Ecto neural progenitor cell (in vitro differentiated cells): ENCODE measurements at regions not wholly inside any gene's neighbourhood (a gene's known extent, or its start where the extent isn't known, plus 50 kb on each side); places are given as distances from the start of the nearest gene placed in this dataset.

Experiments used
- DNase-seq: peaks from one replicate; pipeline ENCODE4 v3.0.0-alpha.2; 2018; ENCODE audit warnings: low spot score

DNA sequence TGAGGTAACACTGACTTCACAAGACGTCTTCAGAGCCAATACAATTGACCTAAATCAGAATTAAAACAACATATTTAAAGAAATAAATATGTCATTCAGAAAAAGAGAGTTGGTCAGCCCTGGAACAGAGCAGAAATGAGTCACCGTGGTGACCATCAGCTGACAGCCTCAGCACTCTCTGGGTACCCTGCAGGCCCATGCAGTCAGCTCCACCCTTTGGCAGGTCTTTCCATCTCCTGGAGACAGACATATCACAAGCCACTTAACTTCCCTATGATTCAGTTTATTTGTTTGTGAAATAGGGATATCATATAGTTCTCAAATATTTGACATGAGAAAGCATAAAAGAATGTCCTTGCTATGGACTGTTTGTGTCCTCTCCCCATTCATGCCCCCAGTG is 151.6 kb upstream of the MEF2C start:
- no peak for DNase-seq

DNA sequence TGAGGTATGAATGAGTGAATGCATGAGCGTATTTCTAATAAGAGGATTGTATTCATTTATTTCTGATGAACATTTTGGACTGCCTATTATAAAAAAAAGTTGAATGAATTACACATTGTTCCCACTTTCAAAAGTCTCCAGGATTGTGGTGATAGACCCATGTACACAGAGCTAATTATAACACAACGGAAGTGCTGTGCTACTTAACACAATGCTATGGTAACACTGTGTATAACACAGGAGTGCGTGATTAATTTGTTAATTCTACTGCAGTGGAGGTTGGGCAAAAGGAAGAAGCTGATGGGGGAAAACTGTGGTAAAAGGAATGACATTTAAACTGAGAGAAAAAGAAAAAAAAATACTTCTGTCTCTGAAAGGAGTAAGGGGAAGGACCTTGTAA is 147.8 kb upstream of the MEF2C start:
- DNase-seq, result no peak

DNA sequence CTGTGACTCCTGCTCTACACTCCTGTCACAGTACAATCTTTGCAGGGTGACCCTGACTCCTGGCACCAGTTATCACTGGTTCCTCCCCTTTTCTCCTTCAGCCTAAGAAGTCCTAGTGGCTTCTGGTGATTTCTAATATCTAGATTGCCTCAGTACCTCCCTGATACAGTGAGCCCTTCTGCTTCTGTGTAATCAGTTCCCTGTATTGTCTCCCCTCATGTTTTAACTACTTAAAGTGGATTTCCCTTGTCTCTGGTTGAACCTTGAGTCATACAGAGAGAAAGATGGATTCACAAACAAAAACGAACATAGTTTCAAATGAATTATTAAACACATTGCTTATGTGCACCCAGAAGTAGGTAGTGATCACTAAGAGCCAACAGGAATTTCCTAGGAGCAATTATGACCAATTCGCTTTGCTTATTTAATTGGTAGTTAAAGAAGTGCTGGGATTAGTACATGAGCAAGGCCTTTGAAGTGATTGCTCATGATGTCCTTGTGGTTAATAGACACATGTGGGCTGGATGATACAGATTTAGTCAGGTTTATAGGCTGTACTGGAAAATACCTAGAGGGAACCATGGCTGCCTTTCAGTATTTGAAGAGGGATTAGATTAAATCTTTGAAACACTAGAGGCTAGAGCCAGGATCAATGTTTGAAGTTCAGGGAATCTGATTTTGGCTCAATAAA is 145.8 kb upstream of the MEF2C start:
- no peak for DNase-seq

DNA sequence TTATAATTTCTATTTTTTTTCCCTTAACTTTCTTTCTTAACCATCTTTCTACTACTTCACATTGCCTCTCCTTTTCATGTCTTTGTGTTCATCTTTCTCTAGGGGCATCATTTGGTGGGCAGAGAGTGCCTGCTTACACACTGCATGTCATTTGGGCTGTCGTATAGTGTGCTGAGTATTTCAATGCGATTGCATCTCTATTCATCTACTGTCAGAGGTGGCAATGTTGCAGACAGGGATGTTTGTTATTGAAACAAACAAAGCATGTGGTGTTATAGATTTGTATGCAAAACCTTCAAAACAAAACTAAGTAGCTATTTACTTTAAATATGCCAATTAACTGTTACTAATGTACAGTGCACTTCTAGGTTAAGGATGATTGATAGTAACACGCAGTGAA is 141.1 kb upstream of the MEF2C start:
- DNase-seq, result no peak

DNA sequence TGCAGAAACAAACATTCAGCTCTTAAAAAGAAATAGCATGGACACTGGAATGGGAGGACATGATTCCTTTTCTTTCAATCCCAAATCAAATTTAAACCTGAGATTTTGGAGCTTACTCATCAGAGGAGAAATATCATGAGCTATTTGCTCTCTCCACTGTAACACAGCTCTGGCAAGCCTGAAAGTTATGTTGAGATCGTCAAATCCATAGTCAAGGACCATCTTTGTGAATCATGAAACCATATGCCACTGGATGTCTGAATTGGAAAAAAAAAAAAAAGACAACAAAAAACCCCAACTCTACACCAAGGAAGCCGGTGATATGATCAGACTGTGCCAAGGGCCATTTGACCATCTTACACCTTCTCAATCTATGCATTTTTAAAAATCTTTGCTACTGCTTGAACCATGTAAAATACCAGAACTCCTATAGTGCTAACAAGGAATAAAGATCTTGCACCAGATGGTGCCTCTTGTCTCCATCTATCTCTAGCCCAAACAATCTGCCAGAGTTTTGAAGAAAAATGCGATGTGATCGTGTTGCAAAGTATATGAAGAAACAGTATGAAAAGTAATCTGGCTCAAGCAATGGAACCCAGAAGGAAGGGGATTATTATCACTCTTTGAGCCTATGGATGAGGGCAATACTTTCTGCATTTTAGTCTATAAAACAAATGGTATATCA is 138.1 kb upstream of the MEF2C start:
- no peak for DNase-seq

DNA sequence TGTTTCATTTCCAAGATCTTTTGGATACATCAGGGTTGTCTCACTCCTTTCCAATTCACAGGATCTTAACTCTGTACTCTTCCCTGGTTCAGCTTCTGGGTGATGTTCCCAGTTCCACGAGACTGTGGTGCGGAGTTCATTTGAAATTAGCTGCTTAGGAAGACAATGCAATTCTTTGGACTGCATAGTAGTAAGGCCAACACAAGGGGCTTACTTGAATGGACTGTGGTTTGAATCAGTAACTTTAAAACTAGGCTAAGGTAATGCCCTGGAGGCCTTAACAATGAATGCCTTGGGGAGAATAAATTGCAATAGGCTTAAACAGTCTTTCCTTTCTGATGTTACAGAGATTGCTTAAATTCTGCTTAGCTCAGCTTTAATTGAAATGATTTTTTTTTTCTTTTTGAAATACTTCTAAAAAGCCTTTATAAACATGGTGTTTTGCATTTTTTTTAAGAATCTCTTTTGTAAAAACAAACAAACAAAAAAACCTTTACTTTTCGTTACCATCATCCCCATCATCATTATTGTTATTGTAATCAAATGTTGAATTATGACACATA is 133.8 kb upstream of the MEF2C start:
- no peak for DNase-seq

DNA sequence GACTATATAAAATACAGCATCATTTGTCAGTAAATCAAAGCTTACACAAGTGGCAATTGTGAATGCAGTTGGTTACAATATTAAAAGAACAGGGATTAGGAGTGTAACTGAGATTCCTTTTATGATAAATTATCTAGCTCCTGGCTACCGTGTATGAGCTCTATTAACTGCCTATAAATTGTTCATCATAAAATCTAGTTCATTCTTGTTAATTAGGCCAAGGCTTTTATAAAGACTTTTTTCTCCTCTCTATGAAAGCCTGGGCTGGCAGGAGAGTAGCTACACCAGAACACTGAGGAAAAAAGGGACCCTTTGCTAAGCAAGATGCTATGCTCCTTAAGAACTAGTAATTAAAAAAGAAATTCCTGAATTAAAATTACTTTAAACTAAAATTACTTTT is 132.4 kb upstream of the MEF2C start:
- DNase-seq, result no peak

DNA sequence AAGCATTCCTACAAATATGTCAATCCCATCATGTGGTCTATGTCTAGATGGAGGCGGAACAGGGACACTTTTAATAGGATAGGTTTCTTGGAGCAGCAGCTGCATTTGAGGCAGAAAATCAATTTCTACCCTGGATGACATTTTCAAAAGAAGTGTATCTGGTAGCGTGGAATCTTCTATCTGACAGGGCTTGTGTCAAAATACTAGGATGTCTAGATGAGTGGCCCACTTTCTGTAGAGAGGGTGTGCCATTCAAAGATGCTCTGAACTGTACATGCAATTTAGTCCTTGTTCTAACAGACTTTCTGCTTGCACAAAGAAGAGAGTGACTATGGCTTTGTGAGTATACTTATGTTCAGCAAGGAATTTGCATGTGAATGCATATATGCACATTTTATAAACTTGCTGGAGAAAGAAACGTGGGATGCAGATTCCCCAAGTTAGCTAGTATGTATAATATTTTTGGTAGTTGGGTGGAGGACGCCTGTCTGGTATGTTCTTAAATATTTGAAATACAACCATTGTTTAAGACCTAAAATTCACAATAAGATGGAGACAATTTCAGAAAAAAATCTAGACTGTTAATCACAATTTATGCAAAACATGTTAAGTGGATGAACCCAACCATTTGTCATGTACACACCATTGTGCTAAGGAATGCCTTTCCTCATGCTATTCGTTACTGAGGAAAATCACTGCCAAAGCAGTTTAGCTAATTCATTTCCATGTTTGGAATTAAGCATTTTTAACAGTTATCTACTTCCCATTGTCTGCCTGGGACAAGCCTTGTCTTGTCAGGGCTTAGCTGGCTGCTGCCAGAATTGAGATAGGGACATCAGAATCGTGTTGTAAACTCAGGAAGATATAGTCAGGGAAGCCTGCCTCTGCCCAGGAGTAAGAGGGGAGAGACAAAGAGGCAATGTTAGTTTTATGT is 129.1 kb upstream of the MEF2C start:
- DNase-seq, result no peak

DNA sequence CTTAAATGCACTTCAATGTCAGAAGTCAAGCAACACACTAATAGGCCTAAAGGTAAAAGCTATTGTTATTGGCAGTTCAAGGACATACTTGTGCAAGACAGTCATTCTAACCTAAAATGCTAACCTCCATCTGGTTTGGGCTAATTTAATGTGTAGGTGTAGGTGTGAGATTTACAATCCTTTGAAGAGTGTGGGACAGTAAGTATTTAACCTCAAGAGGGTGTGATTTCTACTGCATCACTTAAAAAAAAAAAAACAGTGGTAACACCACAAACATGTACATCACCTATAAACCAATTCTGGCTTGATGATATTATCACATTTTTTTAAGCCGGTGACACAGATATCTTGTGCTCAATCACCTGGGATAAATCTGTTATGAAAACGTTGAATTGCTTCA is 127.5 kb upstream of the MEF2C start:
- no peak for DNase-seq

DNA sequence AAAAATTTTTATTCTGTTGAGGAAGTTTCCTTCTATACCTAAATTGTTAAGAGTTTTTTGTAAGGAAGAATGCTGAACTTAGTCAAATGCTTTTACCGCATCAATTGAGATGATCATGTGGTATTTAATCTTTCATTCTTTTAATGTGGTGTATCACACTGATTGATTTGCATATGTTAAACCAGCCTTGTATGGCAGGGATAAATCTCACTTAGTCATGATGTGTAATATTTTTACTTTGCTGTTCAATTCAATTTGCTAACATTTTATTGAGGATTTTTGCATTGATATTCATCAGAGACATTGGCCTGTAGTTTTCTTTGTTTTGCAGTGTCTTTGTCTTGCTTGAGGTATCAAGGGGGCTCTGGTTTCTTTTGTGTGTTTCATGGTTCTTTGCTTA is 125.3 kb upstream of the MEF2C start:
- DNase-seq, result no peak

DNA sequence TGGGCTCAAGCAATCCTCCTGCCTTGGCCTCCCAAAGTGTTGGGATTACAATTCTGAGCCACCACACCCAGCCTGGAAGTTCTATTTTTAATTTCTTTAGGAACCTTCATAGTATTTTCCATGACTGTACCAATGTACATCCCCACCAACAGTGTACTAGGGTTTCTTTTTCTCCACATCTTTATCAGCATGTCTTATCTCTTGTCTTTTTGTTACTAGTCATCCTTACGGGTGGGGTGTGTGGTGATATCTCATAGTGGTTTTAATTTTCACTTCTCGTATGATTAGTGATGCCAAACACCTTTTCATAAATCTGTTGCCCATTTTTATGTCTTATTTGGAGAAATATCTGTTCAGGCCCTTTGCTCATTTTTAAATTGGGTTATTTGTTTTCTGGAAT is 123.0 kb upstream of the MEF2C start:
- DNase-seq, result no peak

DNA sequence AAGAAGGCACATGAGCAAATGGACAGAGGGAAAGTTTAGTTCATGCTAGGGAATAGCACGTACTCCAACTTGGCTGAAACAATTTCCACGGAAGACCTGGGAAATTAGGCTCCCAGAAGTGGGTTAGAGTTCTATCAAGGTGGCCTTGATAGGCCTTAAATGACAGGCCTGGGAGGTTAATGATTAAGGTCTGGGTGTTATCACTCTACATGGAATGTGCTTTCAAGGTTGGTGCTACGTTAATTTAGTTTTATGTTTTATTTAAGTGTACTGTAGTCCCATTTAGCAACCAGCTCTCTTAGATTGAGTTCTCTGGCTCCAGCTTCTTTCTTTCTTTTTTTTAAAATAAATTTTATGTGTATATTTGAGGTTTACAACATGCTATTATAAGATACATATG is 121.4 kb upstream of the MEF2C start:
- no peak for DNase-seq

DNA sequence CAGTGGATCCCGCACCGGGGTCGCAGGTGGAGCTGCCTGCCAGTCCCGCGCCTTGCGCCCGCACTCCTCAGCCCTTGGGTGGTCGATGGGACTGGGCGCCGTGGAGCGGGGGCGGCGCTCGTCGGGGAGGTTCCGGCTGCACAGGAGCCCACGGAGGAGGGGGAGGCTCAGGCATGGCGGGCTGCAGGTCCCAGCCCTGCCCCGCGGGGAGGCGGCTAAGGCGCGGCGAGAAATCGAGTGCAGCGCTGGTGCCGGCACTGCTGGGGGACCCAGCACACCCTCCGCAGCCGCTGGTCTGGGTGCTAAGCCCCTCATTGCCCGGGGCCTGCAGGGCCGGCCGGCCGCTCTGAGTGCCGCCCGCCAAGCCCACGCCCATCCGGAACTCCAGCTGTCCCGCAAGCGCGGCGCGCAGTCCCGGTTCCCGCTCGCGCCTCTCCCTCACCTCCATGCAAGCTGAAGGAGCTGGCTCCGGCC is 120.6 kb upstream of the MEF2C start:
- DNase-seq, result no peak

DNA sequence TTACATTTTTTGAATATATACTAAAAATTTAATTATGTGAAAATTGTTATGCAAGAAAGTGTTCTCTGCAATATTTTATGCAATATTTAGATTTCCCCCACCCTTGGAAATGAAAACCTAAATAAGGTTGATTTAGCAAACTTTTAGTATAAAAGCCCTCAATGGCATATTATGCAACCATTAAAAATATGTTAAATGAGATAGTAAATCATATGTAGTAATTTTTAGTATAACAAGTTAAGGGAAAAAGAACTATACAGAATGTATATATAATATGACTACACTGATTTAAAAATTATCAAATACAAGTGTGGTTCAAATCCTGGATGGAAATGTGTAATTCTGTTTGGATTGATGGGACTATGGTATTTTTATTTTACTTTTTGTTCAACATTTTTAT is 116.9 kb upstream of the MEF2C start:
- no peak for DNase-seq

DNA sequence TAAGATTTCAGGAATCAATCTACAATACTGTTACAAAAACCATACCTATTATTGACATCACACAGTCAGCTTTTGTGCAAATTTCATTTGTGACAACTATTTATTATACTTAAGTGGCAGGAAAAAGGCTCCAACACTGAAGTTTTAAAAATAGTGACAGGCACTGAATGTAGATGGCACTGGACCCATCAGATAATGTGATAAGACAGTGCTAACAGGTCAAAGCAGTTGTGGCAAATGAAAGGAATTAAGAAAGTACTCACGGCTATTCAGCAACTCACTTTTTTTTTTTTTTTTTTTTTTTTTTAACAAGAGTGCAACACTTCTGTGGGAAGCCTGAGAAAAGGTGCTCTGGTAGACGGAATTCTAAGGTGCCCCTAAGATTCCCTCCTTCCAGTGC is 115.0 kb upstream of the MEF2C start:
- no peak for DNase-seq

DNA sequence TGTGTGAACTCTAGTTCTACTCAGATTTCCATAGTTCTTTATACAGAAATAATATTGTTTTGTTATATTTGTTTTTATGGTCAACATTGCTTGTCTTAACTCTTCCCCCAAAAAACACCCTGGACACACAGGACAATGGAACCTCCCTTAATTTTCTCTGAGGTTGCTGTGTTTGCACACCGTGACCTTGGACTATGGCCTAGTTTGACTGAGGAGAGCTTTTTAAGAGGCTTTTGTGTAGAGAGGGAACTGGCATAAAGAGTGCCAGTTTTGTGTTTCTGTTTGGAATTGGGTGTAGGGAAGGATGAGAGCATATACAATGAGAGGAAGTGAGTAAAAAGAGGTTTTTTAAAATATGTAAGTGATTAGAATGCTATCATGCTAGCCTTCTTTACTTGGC is 101.1 kb upstream of the MEF2C start:
- no peak for DNase-seq

DNA sequence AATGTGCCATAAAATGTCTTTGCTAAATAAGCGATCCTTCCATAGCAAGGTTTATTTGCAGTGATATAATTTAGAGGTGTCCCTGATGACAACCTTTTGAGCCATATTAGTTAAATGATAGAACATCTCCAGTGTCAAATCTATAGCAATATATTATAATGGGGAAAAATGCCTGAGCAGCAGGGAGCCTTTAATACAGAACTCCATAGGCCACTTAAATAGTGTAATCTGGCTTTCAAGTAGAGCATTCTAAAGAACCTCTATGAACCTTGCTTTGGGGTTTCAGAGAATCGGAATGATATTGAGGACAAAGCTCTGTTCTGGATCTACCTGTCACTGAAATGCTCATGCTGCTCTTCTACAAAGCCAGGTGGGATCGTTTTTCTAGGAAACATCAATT is 96.7 kb upstream of the MEF2C start:
- no peak for DNase-seq

DNA sequence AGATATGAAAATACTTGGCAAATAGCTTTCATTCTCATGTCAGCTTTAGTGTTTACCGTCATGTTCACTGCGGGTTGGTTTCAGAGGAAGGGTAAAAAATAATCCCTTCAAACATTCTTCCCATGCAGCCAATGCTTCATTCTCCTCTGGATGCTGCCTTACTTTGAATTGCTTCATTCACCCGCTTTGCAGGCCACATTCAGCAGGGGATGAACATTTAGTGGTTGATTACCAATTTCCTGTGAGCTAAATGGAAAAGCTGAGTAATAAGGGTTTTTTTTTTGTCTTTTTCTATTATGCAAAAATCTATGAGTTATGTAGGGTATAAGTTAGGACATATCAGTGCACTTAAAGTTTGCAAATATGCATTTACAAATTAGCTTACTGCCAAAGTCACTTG is 96.3 kb upstream of the MEF2C start:
- no peak for DNase-seq

DNA sequence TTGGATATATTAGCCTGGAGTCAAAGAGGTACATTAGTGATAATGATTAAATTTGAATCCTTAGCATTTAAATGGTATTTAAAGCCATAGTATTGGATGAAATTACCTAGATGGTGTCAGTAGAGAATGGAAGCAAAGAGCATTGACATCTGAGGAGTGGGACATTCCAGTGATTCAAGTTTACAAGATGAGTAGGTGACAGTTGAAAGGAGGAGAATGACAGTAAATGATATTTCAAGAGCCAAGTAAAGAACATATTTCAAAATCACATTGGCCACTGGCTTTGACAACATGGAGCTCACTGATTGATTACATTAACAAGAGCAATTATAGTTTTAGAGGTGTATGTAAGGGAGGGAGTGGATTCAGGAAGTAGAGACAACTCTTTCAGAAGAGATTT is 93.9 kb upstream of the MEF2C start:
- no peak for DNase-seq

DNA sequence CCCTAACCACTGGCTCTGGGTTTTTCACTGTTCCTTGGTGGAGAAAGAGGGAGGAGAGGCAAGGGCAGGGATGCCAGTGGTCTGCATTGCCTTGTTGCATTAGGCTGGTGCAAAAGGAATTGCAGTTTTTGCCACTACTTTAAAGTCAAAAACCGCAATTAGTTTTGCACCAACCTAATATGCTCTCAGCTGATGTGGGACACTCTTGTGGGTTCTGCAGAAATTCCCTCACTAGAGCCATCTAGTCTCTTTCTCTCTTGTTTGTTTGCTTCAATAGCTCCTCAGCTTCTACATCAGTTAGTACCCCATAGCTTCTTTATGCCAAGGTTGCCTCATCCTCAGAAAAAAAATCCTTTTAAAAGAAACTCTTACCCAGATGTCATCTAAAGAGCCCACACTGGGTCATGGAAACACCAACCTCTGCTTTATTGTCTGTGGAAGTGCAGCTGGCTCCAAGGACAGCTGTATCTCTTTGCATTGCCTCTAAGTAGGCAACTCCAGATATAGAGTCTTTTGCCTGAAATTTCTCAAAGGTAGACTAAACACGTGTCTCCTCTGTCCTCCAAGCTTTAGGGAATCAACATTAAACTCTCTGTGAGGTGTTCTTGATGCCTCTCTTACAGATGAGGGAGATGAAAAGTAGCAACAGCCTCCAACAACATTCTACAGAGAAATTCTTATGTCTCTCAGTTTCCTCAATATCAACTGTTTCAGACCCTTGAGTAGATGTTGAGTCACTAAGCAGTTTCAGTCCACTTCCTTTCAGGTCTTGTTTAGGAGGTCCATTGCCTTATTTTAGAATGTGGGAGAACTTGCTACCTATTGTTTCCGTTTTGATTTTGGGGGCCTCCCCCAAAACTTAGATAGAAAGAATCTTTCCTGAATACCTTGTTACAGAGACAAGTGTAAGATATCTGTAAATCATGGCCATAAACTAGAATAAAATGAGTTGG is 84.9 kb upstream of the MEF2C start:
- no peak for DNase-seq

DNA sequence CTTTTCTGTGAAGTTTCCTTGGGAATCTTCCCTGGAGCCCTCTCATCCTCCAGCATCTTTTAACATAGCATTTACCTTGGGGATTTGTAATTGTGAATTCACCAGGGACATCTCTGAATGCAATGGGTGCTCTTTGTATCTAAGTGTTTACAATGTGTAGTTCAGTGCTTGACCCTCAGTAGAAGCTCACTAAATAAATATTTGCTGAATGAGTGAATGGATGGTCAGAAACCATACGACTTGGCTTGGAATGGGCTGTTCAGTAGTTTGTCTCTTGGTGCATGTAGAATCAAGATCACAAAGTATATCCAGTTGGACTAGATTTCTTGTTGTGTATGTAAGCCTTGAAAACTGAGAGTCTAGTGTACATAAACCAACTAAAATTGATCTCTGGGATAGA is 81.8 kb upstream of the MEF2C start:
- no peak for DNase-seq
